ENCODE measurements at regions not wholly inside any gene's neighbourhood (a gene's known extent, or its start where the extent isn't known, plus 50 kb on each side); places are given as distances from the start of the nearest gene placed in this dataset.

DNA sequence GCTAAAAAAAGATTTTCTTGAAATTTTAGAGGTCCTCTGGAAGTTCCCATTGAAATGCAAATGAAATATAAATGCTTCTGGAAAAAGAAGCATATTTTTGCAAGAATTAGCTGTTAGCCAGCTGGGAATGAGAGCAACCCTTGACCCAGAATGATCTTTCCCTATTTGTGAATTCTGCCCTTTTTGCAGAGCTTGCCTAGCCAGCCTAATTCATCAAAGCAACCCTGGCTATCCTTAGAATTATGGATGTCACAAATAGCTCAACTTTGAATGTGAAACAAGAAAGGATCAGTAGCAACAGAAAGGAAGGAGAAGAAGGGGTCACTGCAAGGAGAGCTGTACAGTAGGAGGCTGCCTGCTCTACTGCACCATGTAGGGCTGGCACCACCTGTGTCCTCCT, 345.9 kb downstream of the EFNA5 start:
- TF ChIP-seq TAF1 (IDR thresholded peaks at IDR 0.05; ENCODE audit: low read depth): no peak
- TF ChIP-seq CREB1 (IDR thresholded peaks at IDR 0.05; ENCODE audit: low read depth): no peak
- TF ChIP-seq EP300 (IDR thresholded peaks at IDR 0.05; ENCODE audit: borderline replicate concordance): no peak
- TF ChIP-seq REST (IDR thresholded peaks at IDR 0.05; ENCODE audit: low read depth): no peak
- no peak for TF ChIP-seq EGR1 (IDR thresholded peaks at IDR 0.05)
- TF ChIP-seq CEBPB (IDR thresholded peaks at IDR 0.05): no peak
